ENCODE measurements at regions not wholly inside any gene's neighbourhood (a gene's known extent, or its start where the extent isn't known, plus 50 kb on each side); places are given as distances from the start of the nearest gene placed in this dataset.

DNA sequence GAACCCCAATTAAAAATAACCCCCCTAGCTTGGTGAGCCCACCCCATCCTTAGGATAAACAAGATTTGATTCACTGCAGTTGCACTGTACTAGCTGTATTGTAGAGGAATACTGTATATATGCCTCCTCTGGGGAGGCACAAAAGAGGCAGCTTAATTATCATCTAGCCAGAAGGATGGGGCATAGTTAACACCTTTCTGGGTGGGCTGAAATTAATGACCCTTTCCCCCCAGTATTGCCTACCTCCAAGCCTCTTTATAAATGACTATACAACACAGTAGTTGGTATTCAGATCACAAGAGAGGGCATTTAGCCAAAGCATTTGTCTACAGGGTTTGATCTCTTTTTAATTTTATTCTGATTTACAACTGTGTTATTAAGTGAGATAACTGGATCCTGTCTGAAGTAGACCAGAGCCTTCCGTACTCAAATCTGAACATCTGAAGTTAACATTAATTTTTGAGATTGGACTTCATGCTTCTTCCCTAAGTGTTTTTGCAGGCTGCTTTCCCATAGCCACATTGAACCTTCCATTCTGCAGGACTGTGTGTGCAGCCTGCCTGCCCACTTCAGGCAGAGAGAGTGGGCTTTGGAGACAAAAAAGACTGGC is 807.0 kb upstream of the ARRDC4 start:
- H3K4me2 ChIP-seq (ENCODE audit: low read length): no peak overlapping the region
- H3K79me2 ChIP-seq (ENCODE audit: control insufficient read depth, low read length): no peaks in the 10 kb centered on the region
- no peaks in the 10 kb centered on the region for H3F3A ChIP-seq (ENCODE audit: control insufficient read depth, insufficient read depth)
- no peaks in the 10 kb centered on the region for H3K9me3 ChIP-seq (ENCODE audit: control insufficient read depth, insufficient read depth, low read length)
- no peaks in the 10 kb centered on the region for H3K4me1 ChIP-seq (ENCODE audit: control insufficient read depth, low read length)
- H3K9me2 ChIP-seq (replicated peaks; ENCODE audit: control insufficient read depth, low read length): no peaks in the 10 kb centered on the region; the same call in 1 of the 2 replicates
- H3K36me3 ChIP-seq (ENCODE audit: control insufficient read depth, low read length): no peaks in the 10 kb centered on the region
- H4K20me1 ChIP-seq (ENCODE audit: control insufficient read depth, insufficient read depth, low read depth, low read length): no peaks in the 10 kb centered on the region
- H3K27ac ChIP-seq (ENCODE audit: low read depth, low read length): no peak overlapping the region
- no peak overlapping the region for H3K4me3 ChIP-seq (ENCODE audit: low read length)
- H3K27me3 ChIP-seq (ENCODE audit: control insufficient read depth, low read length): no peaks in the 10 kb centered on the region
- TF ChIP-seq, protein P1, sequence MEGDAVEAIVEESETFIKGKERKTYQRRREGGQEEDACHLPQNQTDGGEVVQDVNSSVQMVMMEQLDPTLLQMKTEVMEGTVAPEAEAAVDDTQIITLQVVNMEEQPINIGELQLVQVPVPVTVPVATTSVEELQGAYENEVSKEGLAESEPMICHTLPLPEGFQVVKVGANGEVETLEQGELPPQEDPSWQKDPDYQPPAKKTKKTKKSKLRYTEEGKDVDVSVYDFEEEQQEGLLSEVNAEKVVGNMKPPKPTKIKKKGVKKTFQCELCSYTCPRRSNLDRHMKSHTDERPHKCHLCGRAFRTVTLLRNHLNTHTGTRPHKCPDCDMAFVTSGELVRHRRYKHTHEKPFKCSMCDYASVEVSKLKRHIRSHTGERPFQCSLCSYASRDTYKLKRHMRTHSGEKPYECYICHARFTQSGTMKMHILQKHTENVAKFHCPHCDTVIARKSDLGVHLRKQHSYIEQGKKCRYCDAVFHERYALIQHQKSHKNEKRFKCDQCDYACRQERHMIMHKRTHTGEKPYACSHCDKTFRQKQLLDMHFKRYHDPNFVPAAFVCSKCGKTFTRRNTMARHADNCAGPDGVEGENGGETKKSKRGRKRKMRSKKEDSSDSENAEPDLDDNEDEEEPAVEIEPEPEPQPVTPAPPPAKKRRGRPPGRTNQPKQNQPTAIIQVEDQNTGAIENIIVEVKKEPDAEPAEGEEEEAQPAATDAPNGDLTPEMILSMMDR (IDR thresholded peaks at IDR 0.05; ENCODE audit: low read depth, low read length, poor library complexity, severe bottlenecking): no peak
- no peak for TF ChIP-seq EZH2phosphoT487 (IDR thresholded peaks at IDR 0.05; ENCODE audit: borderline replicate concordance, low read length)

DNA sequence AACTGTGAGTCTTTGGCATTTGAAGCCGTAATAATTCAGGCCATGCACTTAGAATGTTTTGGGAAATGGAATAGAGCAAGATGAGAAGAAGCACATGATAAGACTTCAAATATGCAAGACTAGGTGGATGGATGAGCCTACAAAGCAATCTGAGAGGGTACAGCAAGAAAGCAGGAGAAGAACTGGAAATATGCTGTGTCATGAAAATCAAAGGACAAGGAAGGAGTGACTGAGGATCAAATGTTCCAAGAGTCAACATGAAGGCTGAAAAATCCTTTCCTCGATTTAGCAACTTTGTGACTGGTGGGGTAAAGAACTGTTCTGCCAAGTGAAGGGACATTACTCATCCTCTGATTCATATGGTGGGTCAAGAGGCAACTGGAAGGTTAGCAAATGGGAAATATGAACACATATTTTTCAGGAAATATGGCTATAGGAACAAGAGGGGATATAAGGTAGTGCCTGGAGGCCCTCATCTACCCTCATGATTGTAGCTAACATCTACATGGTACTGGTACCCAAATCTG is 803.7 kb upstream of the ARRDC4 start:
- no peaks in the 10 kb centered on the region for H3K36me3 ChIP-seq (ENCODE audit: control insufficient read depth, low read length)
- no peaks in the 10 kb centered on the region for H3K9me3 ChIP-seq (ENCODE audit: control insufficient read depth, insufficient read depth, low read length)
- no peak overlapping the region for H3K4me2 ChIP-seq (ENCODE audit: low read length)
- H3F3A ChIP-seq (ENCODE audit: control insufficient read depth, insufficient read depth): no peaks in the 10 kb centered on the region
- H3K4me3 ChIP-seq (ENCODE audit: low read length): no peak overlapping the region
- no peak overlapping the region for H3K27ac ChIP-seq (ENCODE audit: low read depth, low read length)
- no peaks in the 10 kb centered on the region for H4K20me1 ChIP-seq (ENCODE audit: control insufficient read depth, insufficient read depth, low read depth, low read length)
- H3K4me1 ChIP-seq (ENCODE audit: control insufficient read depth, low read length): no peaks in the 10 kb centered on the region
- H3K9me2 ChIP-seq (replicated peaks; ENCODE audit: control insufficient read depth, low read length): no peaks in the 10 kb centered on the region; the same call in 1 of the 2 replicates
- H3K79me2 ChIP-seq (ENCODE audit: control insufficient read depth, low read length): no peaks in the 10 kb centered on the region
- TF ChIP-seq, protein P1 (IDR thresholded peaks at IDR 0.05; ENCODE audit: low read depth, low read length, poor library complexity, severe bottlenecking): no peak
- no peak for TF ChIP-seq EZH2phosphoT487 (IDR thresholded peaks at IDR 0.05; ENCODE audit: borderline replicate concordance, low read length)
- H3K27me3 ChIP-seq (ENCODE audit: control insufficient read depth, low read length): no peaks in the 10 kb centered on the region

DNA sequence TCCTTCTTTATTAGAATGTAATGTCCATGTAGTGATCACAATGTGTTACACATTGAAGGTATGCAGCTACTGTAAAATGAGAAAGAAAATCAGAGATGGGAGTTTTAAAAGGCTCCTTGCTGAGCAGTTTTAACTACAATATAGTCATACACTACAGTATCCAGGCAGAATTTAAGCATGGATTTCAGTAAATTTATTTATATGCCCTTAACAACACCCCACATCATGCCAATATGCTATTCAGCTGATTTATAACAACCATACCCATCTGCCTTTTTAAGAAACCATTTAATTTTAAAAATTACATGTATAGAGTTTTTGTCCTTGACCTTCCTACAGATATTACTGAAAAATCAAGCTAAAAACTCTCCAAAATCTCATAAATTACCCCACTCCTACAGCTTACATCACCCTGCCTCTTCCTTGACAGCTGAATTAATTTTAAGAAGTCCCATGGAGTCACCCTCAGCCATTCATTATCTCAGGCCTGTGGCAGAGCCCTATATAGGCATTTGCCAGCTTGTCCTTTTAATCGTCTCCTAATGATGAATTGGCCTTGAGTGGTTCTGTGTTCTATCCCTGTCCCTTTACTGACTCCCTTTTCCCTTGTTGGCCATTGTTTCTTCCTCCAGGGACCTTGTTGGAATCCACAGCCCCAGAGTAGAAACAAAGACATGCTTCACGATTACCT is 797.6 kb upstream of the ARRDC4 start:
- Histone ChIP-seq H3K79me2 (ENCODE audit: control insufficient read depth, low read length) (no peaks in the 10 kb centered on the region), H3K36me3 (ENCODE audit: control insufficient read depth, low read length) (no peaks in the 10 kb centered on the region), H3K4me3 (ENCODE audit: low read length) (no peak overlapping the region), H3F3A (ENCODE audit: control insufficient read depth, insufficient read depth) (no peaks in the 10 kb centered on the region), H3K4me2 (ENCODE audit: low read length) (no peak overlapping the region), H3K9me2 (replicated peaks; ENCODE audit: control insufficient read depth, low read length) (no peaks in the 10 kb centered on the region), H3K9me3 (ENCODE audit: control insufficient read depth, insufficient read depth, low read length) (no peaks in the 10 kb centered on the region), H3K27me3 (ENCODE audit: control insufficient read depth, low read length) (no peaks in the 10 kb centered on the region), H3K27ac (ENCODE audit: low read depth, low read length) (no peak overlapping the region), H4K20me1 (ENCODE audit: control insufficient read depth, insufficient read depth, low read depth, low read length) (no peaks in the 10 kb centered on the region), H3K4me1 (ENCODE audit: control insufficient read depth, low read length) (no peaks in the 10 kb centered on the region)
- no peak for TF ChIP-seq EZH2phosphoT487 (IDR thresholded peaks at IDR 0.05; ENCODE audit: borderline replicate concordance, low read length)
- TF ChIP-seq, protein P1 (IDR thresholded peaks at IDR 0.05; ENCODE audit: low read depth, low read length, poor library complexity, severe bottlenecking): no peak
